Activated naive CD4-positive, alpha-beta T cell treated with anti-CD3 and anti-CD28 coated beads, Interleukin-2, amount 50 U/mL, for 72 hours (primary cell): ENCODE measurements at regions not wholly inside any gene's neighbourhood (a gene's known extent, or its start where the extent isn't known, plus 50 kb on each side); places are given as distances from the start of the nearest gene placed in this dataset.
"Not testable (repeated sequence)": the region's sequence is repeated elsewhere in the genome, so short reads cannot be mapped to it uniquely, and the experiment has no call there.

ENCODE experiments used
- ATAC-seq, 2 donors: fragments of 150-1000 bp; cut with Tn5 transposase; 2 replicates each; pipeline ENCODE4 v1.10.0; 2021; ENCODE audit warnings: mild to moderate bottlenecking in 2 of 2, moderate library complexity in 2 of 2
- DNase-seq, 2 donors: peaks; one replicate each; pipeline ENCODE4 v3.0.0; 2021 to 2022; ENCODE audit warnings: low spot score in 2 of 2
- H3K27ac Mint-ChIP-seq, 2 donors: one replicate each; pipeline ENCODE4 v1.8.0; 2022; ENCODE audit warnings: mild to moderate bottlenecking in 2 of 2, mixed read lengths in 2 of 2
- H3K36me3 Mint-ChIP-seq, 2 donors: one replicate each; pipeline ENCODE4 v1.8.0; 2022; ENCODE audit warnings: mixed read lengths in 2 of 2
- H3K9me3 Mint-ChIP-seq, 2 donors: one replicate each; pipeline ENCODE4 v1.8.0; 2022; ENCODE audit warnings: mixed read lengths in 2 of 2

GRCh38 chr11:34830648-34831047 lies 85.5 kb downstream of the APIP start:
- Mint-ChIP-seq H3K9me3 (no peaks in the 10 kb centered on the region), H3K36me3 (no peaks in the 10 kb centered on the region), H3K27ac (no peak overlapping the region)
- DNase-seq (no peak), ATAC-seq (no peak)

GRCh38 chr11:34830035-34830434 lies 86.1 kb downstream of the APIP start:
- no peaks in the 10 kb centered on the region for H3K36me3 Mint-ChIP-seq
- H3K9me3 Mint-ChIP-seq: no peaks in the 10 kb centered on the region
- ATAC-seq: no peak
- no peak overlapping the region for H3K27ac Mint-ChIP-seq
- no peak for DNase-seq

DNA sequence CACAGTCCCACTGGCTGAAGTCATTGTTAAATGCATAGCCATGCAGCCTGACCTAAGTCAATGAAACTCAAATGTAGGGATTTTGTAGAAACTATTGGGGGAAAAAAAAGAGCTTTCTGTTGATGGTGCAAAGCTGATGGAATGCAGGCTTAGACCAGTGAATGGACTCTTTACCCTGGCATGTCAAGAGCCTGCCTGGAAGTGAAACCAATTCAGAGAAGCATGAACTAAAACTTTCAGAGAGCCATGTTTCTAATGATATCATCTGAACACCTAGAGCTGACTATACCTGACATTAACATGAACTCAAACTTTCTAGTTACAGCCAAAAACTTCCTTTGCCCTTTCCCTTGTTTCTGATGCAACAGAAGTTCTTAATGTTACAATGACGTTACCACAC lies 89.0 kb downstream of the APIP start:
- Mint-ChIP-seq H3K27ac (no peak overlapping the region), H3K36me3 (no peaks in the 10 kb centered on the region), H3K9me3 (no peaks in the 10 kb centered on the region)
- no peak for ATAC-seq
- DNase-seq: no peak

DNA sequence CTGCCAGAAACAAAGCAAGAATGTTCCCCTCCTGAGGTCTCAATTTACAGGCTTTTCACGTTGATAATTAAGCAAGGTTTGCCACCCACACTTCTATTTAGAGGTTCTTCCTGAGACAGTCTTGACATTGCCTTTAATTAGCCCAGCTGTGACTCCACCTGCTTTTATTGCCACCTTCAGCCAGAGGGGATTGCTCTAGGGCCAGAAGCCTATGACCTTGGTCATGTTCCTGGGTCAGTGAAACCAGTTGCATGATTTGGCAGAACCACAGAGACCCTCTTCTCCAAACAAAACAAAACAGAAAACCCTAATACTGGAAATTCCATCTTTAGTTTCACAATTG lies 89.8 kb downstream of the APIP start:
- Mint-ChIP-seq H3K9me3 (no peaks in the 10 kb centered on the region), H3K36me3 (no peaks in the 10 kb centered on the region), H3K27ac (peak overlapping the region in 1 of 2 donors; percentile 7)
- DNase-seq: no peak
- ATAC-seq: no peak

GRCh38 chr11:34825670-34826383 lies 90.4 kb downstream of the APIP start:
- no peak overlapping the region for H3K27ac Mint-ChIP-seq
- H3K9me3 Mint-ChIP-seq: no peaks in the 10 kb centered on the region
- no peaks in the 10 kb centered on the region for H3K36me3 Mint-ChIP-seq
- DNase-seq (no peak), ATAC-seq (no peak)

DNA sequence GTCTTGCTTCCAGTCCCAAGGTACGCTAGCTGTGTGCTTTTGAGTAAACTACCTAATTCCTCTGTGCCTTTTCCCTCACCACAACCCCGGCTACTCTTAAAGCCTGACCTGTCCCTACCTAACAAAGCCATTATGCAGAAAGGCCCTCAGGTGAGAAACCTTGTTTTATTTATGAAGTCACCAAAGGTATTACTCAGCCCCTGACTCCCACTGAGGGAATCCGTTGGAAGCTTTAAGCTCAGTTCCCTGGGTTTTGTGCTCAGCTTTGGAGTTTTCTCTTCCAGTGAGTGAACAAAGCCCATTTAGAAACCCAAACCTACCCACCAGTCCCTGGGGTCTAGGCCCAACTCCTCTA lies 90.9 kb downstream of the APIP start:
- no peaks in the 10 kb centered on the region for H3K9me3 Mint-ChIP-seq
- DNase-seq: no peak
- ATAC-seq: no peak
- no peaks in the 10 kb centered on the region for H3K36me3 Mint-ChIP-seq
- H3K27ac Mint-ChIP-seq: no peak overlapping the region

DNA sequence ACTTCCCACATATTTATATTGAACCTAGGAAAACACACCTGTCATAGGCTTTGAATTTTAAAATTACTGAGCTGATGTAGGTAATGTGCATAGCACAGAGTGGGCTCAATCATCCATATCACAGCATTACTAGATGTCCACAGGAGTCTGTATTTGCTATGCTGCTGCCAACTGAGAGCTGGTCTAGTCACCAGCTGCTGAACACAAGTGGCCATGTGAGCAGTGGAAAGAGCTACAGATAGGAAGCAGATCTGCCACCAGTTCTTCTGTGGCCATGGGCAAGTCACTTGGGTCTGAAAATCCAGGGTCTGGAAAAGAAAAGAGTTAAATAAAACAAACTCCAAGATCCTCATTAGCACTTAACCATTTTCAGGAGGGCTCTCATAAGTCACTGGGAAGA lies 91.8 kb downstream of the APIP start:
- ATAC-seq (no peak), DNase-seq (no peak)

DNA sequence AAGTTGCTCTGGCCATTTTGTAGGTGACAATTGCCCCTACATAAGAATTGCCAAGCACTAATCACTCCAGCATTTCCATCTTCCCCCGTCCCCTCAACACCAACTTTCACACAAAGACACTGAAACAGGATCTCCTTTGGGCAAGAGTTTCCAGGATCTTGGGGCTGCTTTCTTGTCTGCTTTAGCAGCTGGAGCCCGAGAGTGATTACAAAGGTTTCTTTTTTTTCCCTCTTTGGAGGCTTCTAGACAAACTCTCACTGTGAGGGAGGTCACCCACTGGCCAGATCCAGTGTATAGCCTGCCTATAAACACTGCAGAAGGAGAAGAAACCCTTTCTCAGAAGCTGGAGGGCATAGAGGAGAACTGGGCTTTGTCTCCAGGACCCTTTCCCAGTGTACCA lies 92.5 kb downstream of the APIP start:
- Mint-ChIP-seq H3K36me3 (peaks cover 0 to 6% of the 10 kb centered on the region in 2 donors), H3K9me3 (peaks cover 4 to 5% of the 10 kb centered on the region in 2 donors), H3K27ac (no peak overlapping the region)
- ATAC-seq (no peak), DNase-seq (no peak)

More for the DNA sequence above, 91.8 kb downstream of the APIP start:
- Mint-ChIP-seq H3K36me3 (peaks cover 0 to 5% of the 10 kb centered on the region in 2 donors), H3K27ac (no peak overlapping the region), H3K9me3 (peaks cover 4% of the 10 kb centered on the region in 2 donors)

GRCh38 chr11:34823197-34823596 lies 93.0 kb downstream of the APIP start:
- H3K9me3 Mint-ChIP-seq: peaks cover 4 to 5% of the 10 kb centered on the region in 2 donors
- ATAC-seq (no peak), DNase-seq (no peak)

GRCh38 chr11:34819740-34820482 lies 96.3 kb downstream of the APIP start:
- Mint-ChIP-seq H3K36me3 (peaks cover 0 to 6% of the 10 kb centered on the region in 2 donors), H3K9me3 (peaks cover 5 to 14% of the 10 kb centered on the region in 2 donors), H3K27ac (no peak overlapping the region)
- DNase-seq (no peak), ATAC-seq (peak in 1 of 2 donors; percentile 54)

More at GRCh38 chr11:34823197-34823596, 93.0 kb downstream of the APIP start:
- peaks cover 0 to 6% of the 10 kb centered on the region in 2 donors for H3K36me3 Mint-ChIP-seq
- H3K27ac Mint-ChIP-seq: no peak overlapping the region

DNA sequence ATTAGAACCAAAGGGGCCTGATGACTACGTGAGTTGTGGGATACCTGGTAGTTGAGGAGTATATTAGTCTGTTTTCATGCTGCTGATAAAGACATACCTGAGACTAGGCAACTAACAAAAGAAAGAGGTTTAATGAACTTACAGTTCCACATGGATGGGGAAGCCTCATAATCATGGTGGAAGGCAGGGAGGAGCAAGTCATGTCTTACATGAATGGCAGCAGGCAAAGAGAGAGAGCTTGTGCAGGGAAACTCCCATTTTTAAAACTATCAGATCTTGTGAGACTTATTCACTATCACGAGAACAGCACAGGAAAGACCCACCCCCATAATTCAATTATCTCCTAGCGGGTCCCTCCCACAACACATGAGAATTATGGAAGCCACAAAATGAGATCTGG lies 98.4 kb downstream of the APIP start:
- H3K27ac Mint-ChIP-seq, ATAC-seq, DNase-seq: not testable (repeated sequence)
- Mint-ChIP-seq H3K36me3 (peaks cover 7 to 13% of the 10 kb centered on the region in 2 donors), H3K9me3 (peaks cover 11 to 20% of the 10 kb centered on the region in 2 donors)

DNA sequence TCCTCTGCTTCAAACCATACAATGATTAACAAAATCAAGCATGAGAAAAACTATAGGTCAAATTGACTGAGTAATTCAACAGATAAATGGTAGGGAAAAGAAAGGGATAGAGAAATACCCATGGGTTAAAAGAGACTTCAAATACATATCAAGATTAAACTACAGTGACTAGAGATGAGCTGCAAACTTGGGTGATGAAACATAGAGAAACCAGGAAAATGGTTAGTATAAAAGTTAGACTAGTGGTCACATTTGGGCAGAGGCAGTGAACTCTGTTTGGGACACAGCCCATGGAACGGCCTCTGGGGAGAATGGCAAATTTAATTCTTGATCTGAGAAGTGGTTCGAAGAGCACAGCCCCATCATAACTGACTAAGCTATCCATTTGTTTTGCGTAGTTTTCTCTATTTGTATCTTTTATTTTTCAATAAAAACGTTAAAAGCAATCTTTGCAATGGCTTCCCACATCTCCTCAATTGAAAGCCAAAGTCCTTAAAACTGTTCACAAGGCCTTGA lies 99.4 kb downstream of the APIP start:
- Mint-ChIP-seq H3K27ac (no peak overlapping the region), H3K36me3 (peaks cover 16 to 23% of the 10 kb centered on the region in 2 donors), H3K9me3 (peaks cover 15 to 25% of the 10 kb centered on the region in 2 donors)
- ATAC-seq: no peak
- no peak for DNase-seq

- ATAC-seq: no peak
Observed at GRCh38 chr11:34812905-34813576, 103.1 kb downstream of the APIP start.

GRCh38 chr11:34811858-34812257 lies 104.3 kb downstream of the APIP start:
- DNase-seq (no peak), ATAC-seq (no peak)
- H3K27ac Mint-ChIP-seq: no peak overlapping the region
- peaks cover 24 to 30% of the 10 kb centered on the region in 2 donors for H3K9me3 Mint-ChIP-seq
- H3K36me3 Mint-ChIP-seq: peaks cover 25 to 32% of the 10 kb centered on the region in 2 donors

More at GRCh38 chr11:34812905-34813576, 103.1 kb downstream of the APIP start:
- H3K36me3 Mint-ChIP-seq: peaks cover 25 to 32% of the 10 kb centered on the region in 2 donors
- H3K27ac Mint-ChIP-seq: no peak overlapping the region
- DNase-seq: no peak
- H3K9me3 Mint-ChIP-seq: peaks cover 24 to 39% of the 10 kb centered on the region in 2 donors

GRCh38 chr11:34810107-34810562 lies 106.0 kb downstream of the APIP start:
- ATAC-seq (no peak), DNase-seq (no peak)
- peaks cover 25 to 32% of the 10 kb centered on the region in 2 donors for H3K36me3 Mint-ChIP-seq
- H3K27ac Mint-ChIP-seq: no peak overlapping the region
- H3K9me3 Mint-ChIP-seq: peaks cover 24 to 30% of the 10 kb centered on the region in 2 donors

GRCh38 chr11:34809191-34810106 lies 106.7 kb downstream of the APIP start:
- ATAC-seq (peak in 1 of 2 donors; percentile 35), DNase-seq (no peak)
- H3K27ac Mint-ChIP-seq: no peak overlapping the region
- H3K36me3 Mint-ChIP-seq: peaks cover 25 to 32% of the 10 kb centered on the region in 2 donors
- peaks cover 24 to 30% of the 10 kb centered on the region in 2 donors for H3K9me3 Mint-ChIP-seq
